Muscle of leg (tissue), 3 donors: ENCODE measurements at regions not wholly inside any gene's neighbourhood (a gene's known extent, or its start where the extent isn't known, plus 50 kb on each side); places are given as distances from the start of the nearest gene placed in this dataset.
A peak's percentile ranks its signal among the peaks of the same experiment; 100 is the strongest.
"Not testable (repeated sequence)": the region's sequence is repeated elsewhere in the genome, so short reads cannot be mapped to it uniquely, and the experiment has no call there.

Experiments used
- DNase-seq: peaks from one replicate; pipeline ENCODE4 v3.0.0; 2013
- H3K27ac ChIP-seq: one replicate; pipeline ENCODE4 v1.5.1; 2013; ENCODE audit warnings: mild to moderate bottlenecking, low read length, control low read depth
- H3K27me3 ChIP-seq: one replicate; pipeline ENCODE4 v1.6.1; 2013; ENCODE audit warnings: low read length; ENCODE audit not compliant: control insufficient read depth, insufficient read depth
- H3K36me3 ChIP-seq: one replicate; pipeline ENCODE4 v1.6.1; 2013; ENCODE audit warnings: low read length; ENCODE audit not compliant: control insufficient read depth, insufficient read depth
- H3K4me1 ChIP-seq: one replicate; pipeline ENCODE4 v1.6.1; 2013; ENCODE audit warnings: low read length; ENCODE audit not compliant: control insufficient read depth, insufficient read depth
- H3K4me3 ChIP-seq: one replicate; pipeline ENCODE4 v1.5.1; 2013; ENCODE audit warnings: low read length, control low read depth
- H3K9me3 ChIP-seq: replicated peaks from 2 replicates; pipeline ENCODE4 v1.6.1; 2013; ENCODE audit warnings: low read depth, low read length; ENCODE audit not compliant: control insufficient read depth
- WGBS: methylation state at CpG from one replicate; pipeline ENCODE4 v1.1.5; 2013; ENCODE audit warnings: missing lambda C conversion rate; ENCODE audit not compliant: insufficient coverage; 5-methylcytosine and 5-hydroxymethylcytosine counted together

DNA sequence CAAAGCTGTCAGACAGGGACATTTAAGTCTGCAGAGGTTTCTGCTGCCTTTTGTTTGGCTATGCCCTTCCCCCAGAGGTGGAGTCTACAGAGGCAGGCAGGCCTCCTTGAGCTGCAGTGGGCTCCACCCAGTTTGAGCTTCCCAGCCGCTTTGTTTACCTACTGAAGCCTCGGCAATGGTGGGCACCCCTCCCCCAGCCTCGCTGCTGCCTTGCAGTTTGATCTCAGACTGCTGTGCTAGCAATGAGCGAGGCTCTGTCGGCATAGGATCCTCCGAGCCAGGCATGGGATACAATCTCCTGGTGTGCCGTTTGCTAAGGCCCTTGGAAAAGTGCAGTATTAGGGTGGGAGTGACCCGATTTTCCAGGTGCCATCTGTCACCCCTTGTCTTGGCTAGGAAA, 149.4 kb upstream of the PGRMC2 start:
- 96% methylated on average over 7 of the region's 8 CpGs for WGBS
- not testable (repeated sequence) for H3K27ac ChIP-seq, H3K4me1 ChIP-seq, H3K36me3 ChIP-seq, H3K9me3 ChIP-seq, H3K4me3 ChIP-seq, H3K27me3 ChIP-seq, DNase-seq

DNA sequence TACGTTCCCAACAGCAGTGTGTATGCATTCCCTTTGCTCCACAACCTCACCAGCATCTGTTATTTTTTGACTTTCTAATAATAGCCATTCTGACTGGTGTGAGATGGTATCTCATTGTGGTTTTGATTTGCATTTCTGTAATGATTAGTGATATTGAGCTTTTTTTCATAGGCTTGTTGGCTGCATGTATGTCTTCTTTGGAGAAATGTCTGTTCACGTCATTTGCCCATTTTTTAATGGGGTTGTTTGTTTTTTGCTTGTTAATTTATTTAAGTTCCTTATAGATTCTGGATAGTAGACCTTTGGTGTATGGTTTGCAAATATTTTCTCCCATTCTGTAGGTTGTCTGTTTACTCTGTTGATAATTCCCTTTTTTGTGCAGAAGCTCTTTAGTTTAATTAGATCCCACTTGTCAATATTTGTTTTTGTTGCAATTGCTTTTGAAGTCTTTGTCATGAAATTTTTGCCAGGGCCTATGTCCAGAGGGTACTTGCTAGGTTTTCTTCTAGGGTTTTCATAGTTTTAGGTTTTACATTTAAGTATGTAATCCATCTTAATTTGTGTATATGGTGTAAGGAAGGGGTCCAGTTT, 141.5 kb upstream of the PGRMC2 start:
- not testable (repeated sequence) for H3K9me3 ChIP-seq, DNase-seq, H3K4me3 ChIP-seq, H3K4me1 ChIP-seq, H3K27me3 ChIP-seq, H3K27ac ChIP-seq, H3K36me3 ChIP-seq
- WGBS = no CpG with 5 or more reads among the region's 2 CpGs

DNA sequence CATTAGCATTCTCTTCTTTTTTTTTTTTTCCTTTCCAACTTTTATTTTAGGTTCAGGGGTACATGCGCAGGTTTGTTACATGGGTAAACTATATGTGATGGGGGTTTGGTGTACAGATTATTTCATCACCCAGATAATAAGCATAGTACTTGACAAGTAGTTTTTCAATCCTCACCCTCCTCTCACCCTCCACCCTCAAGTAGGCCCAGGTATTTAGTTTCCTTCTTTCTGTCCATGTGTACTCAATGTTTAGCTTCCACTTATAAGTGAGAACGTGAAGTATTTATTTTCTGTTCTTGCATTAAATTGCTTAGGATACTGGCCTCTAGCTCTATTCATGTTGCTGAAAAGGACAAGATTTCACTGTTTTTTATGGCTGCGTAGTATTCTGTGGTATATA, 140.8 kb upstream of the PGRMC2 start:
- Histone ChIP-seq H3K27me3 (no peaks in the 10 kb centered on the region), H3K9me3 (peaks cover 5% of the 10 kb centered on the region), H3K4me3 (no peak overlapping the region), H3K4me1 (no peaks in the 10 kb centered on the region), H3K27ac (no peak overlapping the region), H3K36me3 (no peaks in the 10 kb centered on the region)
- DNase-seq = no peak
- no CpG with 5 or more reads among the region's 3 CpGs for WGBS

DNA sequence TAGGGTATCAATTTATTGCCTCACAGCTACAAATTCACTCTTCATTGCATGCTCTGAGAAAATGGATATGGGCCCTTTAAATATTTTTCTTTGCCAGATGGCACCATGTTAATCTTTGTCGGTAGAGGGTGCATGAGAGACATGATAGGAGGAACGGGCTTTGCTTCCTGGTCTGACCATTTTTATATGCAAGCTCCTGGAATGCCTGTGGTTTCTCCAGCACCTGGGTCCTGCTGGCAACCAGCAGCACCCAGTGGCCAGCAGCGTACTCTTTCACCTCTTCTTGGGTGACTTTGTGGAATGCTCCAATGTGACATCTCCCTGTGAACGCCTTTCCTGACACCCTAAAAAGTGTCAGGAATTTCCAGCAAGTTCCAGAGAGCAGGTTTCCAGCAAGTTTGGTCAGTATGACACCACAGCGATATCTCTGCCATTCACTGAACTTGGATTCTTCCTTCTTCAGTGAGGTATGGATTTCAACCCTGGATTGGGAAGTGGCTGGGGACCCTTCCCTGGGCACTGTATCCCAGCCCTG, 140.3 kb upstream of the PGRMC2 start:
- H3K4me3 ChIP-seq = no peak overlapping the region
- H3K27me3 ChIP-seq = no peaks in the 10 kb centered on the region
- peaks cover 5% of the 10 kb centered on the region for H3K9me3 ChIP-seq
- H3K4me1 ChIP-seq = no peaks in the 10 kb centered on the region
- DNase-seq = peak; percentile 52
- no peaks in the 10 kb centered on the region for H3K36me3 ChIP-seq
- no peak overlapping the region for H3K27ac ChIP-seq
- WGBS = 39% methylated on average over 4 of the region's 5 CpGs

DNA sequence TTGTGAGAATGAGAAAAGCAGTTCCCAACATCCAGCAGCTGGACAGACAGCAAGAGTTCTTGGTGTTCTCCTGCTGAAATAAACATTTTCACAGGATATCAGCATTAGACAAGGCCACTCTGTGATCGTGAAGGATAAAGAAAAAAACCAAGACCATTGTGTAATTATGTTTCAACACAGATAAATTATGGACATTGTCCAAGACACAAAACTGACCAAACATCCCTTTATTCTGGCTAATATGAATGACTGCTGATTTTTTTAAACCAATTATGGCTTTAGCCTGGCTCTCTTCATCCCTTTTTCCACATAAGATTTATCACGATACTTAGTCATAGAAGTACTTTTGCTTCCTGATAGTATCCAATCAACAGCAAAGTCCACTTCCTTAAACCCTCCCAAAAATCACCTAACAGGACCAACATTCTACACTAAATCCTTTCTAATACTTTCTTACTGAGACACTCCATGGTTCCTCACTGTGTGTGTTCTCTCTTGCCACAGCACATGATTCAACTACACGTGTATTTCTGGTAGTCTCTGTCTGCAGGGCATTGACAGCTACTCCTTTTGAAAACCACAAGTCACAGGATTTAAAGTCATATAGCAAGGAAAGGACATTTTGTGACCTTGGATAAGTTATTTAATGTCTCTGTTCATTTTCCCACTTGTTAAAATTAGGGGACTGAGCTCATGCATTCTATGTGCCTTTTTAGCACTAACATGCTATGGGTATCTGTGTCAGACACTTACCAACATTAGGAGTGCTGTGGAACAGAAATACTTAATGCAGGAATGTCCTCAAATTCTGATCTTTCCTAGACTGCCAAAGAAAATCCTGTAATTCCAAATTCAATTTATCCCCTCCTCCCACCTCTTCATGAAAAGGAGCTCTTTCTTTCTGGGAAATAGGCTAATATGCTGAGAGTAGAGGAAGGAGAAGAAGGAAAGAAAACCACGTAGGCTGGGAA, 137.2 kb upstream of the PGRMC2 start:
- no peaks in the 10 kb centered on the region for H3K4me1 ChIP-seq
- H3K27me3 ChIP-seq = no peaks in the 10 kb centered on the region
- no peak overlapping the region for H3K4me3 ChIP-seq
- WGBS = no CpG with 5 or more reads among the region's 4 CpGs
- DNase-seq = no peak
- no peaks in the 10 kb centered on the region for H3K36me3 ChIP-seq
- peaks cover 5% of the 10 kb centered on the region for H3K9me3 ChIP-seq
- H3K27ac ChIP-seq = no peak overlapping the region

DNA sequence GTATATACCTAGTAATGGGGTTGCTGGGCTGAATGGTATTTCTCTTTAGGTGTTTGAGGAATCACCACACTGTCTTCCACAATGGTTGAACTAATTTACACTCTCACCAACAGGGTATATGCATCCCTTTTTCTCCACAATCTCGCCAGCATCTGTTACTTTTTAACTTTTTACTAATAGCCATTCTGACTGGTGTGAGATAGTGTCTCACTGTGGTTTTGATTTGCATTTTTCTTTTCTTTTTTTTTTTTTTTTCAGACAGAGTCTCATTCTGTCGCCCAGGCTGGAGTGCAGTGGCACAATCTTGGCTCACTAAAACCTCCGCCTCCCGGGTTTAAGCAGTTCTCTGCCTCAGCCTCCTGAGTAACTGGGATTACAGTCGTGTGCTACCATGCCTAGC, 134.7 kb upstream of the PGRMC2 start:
- H3K4me1 ChIP-seq, H3K27ac ChIP-seq, H3K4me3 ChIP-seq, H3K27me3 ChIP-seq, H3K9me3 ChIP-seq, H3K36me3 ChIP-seq, DNase-seq: not testable (repeated sequence)
- 87% methylated on average over 4 of the region's 5 CpGs for WGBS

DNA sequence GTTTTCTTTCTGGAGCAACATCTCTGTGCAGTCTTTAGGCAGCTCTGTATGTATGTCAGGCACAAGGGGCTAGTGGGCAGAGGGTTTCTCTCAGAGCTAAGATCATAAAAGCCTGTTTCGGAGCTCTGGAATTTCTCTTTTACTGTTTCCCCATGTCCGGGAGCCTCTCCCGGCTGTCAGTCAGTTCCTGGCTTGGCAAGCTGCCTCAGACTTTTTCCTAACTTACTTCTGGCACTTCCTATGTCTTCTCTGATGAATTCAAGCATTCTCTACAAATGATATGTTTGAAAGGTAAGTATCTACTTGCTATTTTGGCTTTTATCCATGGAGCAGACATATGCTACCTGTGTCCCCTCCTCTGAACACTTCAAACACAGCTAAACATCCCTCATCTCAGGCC, 129.3 kb upstream of the PGRMC2 start:
- H3K4me1 ChIP-seq = no peaks in the 10 kb centered on the region
- H3K27me3 ChIP-seq = no peaks in the 10 kb centered on the region
- H3K4me3 ChIP-seq = no peak overlapping the region
- no peak overlapping the region for H3K27ac ChIP-seq
- H3K9me3 ChIP-seq = no peaks in the 10 kb centered on the region
- peak; percentile 22 for DNase-seq
- no peaks in the 10 kb centered on the region for H3K36me3 ChIP-seq
- no CpG with 5 or more reads among the region's 3 CpGs for WGBS

DNA sequence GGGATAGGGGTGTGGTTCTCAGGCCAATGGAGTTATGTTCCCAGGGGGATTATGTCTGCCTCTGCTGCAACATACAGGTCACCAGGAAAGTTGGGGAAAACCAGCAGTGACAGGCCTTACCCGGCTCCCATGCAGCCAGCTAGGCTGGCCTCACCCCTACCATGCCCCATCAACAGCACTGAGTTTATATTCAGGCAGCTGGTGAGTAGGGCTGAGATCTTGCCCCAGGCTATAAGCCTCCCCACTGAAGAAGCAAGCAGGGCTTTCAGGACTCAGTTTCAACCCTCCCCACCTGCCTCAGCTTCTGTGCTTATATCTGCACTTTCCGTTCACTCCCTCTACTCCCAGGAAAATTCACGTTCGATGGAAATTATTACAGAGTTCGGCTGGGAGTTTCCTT, 122.4 kb upstream of the PGRMC2 start:
- H3K4me3 ChIP-seq = no peak overlapping the region
- H3K36me3 ChIP-seq = no peaks in the 10 kb centered on the region
- H3K27ac ChIP-seq = no peak overlapping the region
- 84% methylated on average over 4 of the region's 5 CpGs for WGBS
- H3K4me1 ChIP-seq = no peaks in the 10 kb centered on the region
- no peaks in the 10 kb centered on the region for H3K27me3 ChIP-seq
- DNase-seq = no peak
- H3K9me3 ChIP-seq = no peaks in the 10 kb centered on the region

DNA sequence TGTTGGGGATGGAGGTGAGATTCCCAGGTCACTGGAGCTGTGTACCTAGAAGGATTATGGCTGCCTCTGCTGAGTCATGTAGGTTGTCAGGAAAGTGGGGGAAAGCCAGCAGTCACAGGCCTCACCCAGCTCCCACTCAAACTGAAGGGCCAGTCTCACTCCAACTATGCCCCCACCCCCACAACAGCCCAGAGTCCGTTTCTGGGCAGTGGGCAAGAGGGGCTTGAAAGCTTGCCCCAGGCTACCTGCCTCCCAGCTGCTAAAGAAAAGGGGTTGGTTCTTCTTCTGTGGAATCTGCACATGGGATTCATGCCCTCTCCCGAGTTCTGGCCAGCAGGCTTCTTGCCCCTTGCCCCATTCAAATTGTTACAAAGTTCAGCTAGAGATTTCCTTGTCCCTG, 116.0 kb upstream of the PGRMC2 start:
- Histone ChIP-seq H3K4me3 (no peak overlapping the region), H3K4me1 (no peaks in the 10 kb centered on the region), H3K36me3 (no peaks in the 10 kb centered on the region), H3K9me3 (no peaks in the 10 kb centered on the region), H3K27ac (no peak overlapping the region), H3K27me3 (no peaks in the 10 kb centered on the region)
- 100% methylated on average over 1 of the region's 2 CpGs for WGBS
- no peak for DNase-seq

DNA sequence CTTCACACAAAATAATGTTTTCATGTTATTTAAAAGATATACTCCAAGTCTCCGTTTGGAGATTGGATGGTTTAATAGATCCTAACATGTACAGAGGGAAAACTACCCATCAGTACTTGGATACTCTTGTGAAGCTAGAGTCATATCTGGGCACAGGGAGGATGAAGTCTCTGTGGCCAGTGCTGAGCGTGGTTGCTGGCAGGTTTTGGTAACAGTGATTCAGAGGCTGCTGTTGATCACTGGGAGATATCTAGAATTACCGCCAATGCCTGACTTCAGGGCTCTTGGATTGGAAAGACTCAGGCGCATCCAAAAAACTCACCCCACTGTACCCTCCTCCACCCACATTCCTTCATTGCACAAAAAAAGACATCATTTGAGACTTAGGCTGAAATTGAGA, 107.2 kb upstream of the PGRMC2 start:
- no CpG with 5 or more reads among the region's 4 CpGs for WGBS

More for the DNA sequence above, 107.2 kb upstream of the PGRMC2 start:
- no peak overlapping the region for H3K4me3 ChIP-seq
- no peak for DNase-seq
- H3K27ac ChIP-seq = no peak overlapping the region
- no peaks in the 10 kb centered on the region for H3K36me3 ChIP-seq
- H3K4me1 ChIP-seq = peaks cover 4% of the 10 kb centered on the region
- H3K9me3 ChIP-seq = no peaks in the 10 kb centered on the region
- no peaks in the 10 kb centered on the region for H3K27me3 ChIP-seq
